ENCODE measurements at regions not wholly inside any gene's neighbourhood (a gene's known extent, or its start where the extent isn't known, plus 50 kb on each side); places are given as distances from the start of the nearest gene placed in this dataset.

- TF ChIP-seq SIN3A (conservative IDR thresholded peaks at IDR 0.05 in 1 of 2, IDR thresholded peaks at IDR 0.05 in 1 of 2; ENCODE audit: low read depth in 1 of 2, low read length in 2 of 2) (no peak), RNF2 (IDR thresholded peaks at IDR 0.05; ENCODE audit: borderline replicate concordance, low read depth, low read length, missing control alignments, poor library complexity, severe bottlenecking) (no peak), YY1 (IDR thresholded peaks at IDR 0.05; ENCODE audit: low read depth, low read length) (no peak), HDAC6 (IDR thresholded peaks at IDR 0.05; ENCODE audit: low read depth, low read length) (no peak), RBBP5 (IDR thresholded peaks at IDR 0.05; ENCODE audit: borderline replicate concordance, low read depth, low read length) (no peak), RXRA (IDR thresholded peaks at IDR 0.05; ENCODE audit: insufficient read depth, low read depth, low read length) (no peak)
These were observed 350.3 kb downstream of the TUSC7 start (continued) for GRCh38 chr3:117059956-117060270.
